Fibroblast of pulmonary artery (primary cell): ENCODE measurements at regions not wholly inside any gene's neighbourhood (a gene's known extent, or its start where the extent isn't known, plus 50 kb on each side); places are given as distances from the start of the nearest gene placed in this dataset.

ENCODE experiments used
- DNase-seq: peaks from one replicate; pipeline ENCODE4 v3.0.0-alpha.2; 2010; ENCODE audit warnings: low read depth
- H3K4me3 ChIP-seq: replicated peaks from 2 replicates; pipeline ENCODE4 v1.5.1; 2011; ENCODE audit warnings: low read depth, mild to moderate bottlenecking, control low read depth, low read length, moderate library complexity
- CTCF ChIP-seq: IDR thresholded peaks from 2 replicates; pipeline ENCODE4 v1.5.1; 2011; ENCODE audit warnings: mild to moderate bottlenecking, control low read depth, low read length, inconsistent platforms; ENCODE audit errors: missing control alignments

GRCh38 chr1:68791800-68792199 is 294.9 kb upstream of the DEPDC1 start:
- no peak for DNase-seq
- no peak for TF ChIP-seq CTCF
- no peak overlapping the region for H3K4me3 ChIP-seq

- no peak for TF ChIP-seq CTCF
- no peak overlapping the region for H3K4me3 ChIP-seq
- no peak for DNase-seq
These were observed 299.1 kb upstream of the DEPDC1 start for GRCh38 chr1:68795956-68796355.

GRCh38 chr1:68796888-68797287 is 300.0 kb upstream of the DEPDC1 start:
- no peak for TF ChIP-seq CTCF
- no peak for DNase-seq
- no peak overlapping the region for H3K4me3 ChIP-seq

- TF ChIP-seq CTCF = no peak
- no peak for DNase-seq
- H3K4me3 ChIP-seq = no peak overlapping the region
These were observed 301.2 kb upstream of the DEPDC1 start for GRCh38 chr1:68798071-68798470.

GRCh38 chr1:68799096-68799495 is 302.2 kb upstream of the DEPDC1 start:
- DNase-seq = no peak
- no peak for TF ChIP-seq CTCF
- no peak overlapping the region for H3K4me3 ChIP-seq

- no peak for TF ChIP-seq CTCF
- no peak for DNase-seq
- H3K4me3 ChIP-seq = no peak overlapping the region
These were observed 303.3 kb upstream of the DEPDC1 start for GRCh38 chr1:68800182-68800581.

GRCh38 chr1:68801440-68801839 is 304.6 kb upstream of the DEPDC1 start:
- TF ChIP-seq CTCF = no peak
- no peak for DNase-seq

More at GRCh38 chr1:68801440-68801839, 304.6 kb upstream of the DEPDC1 start:
- H3K4me3 ChIP-seq = no peak overlapping the region
